Stimulated activated memory B cell treated with anti-CD40 and anti-IgM and Interleukin-4, amounts not matched to agents 10 μg/mL and 1 μg/mL and 100 μg/mL, for 72 hours (primary cell): ENCODE measurements at regions not wholly inside any gene's neighbourhood (a gene's known extent, or its start where the extent isn't known, plus 50 kb on each side); places are given as distances from the start of the nearest gene placed in this dataset.

Experiments used
- ATAC-seq: fragments of 150-1000 bp; cut with Tn5 transposase; 2 replicates; pipeline ENCODE4 v1.10.0; 2021
- H3K27ac Mint-ChIP-seq: one replicate; pipeline ENCODE4 v1.8.0; 2022; ENCODE audit warnings: mild to moderate bottlenecking, mixed read lengths
- H3K27me3 Mint-ChIP-seq: one replicate; pipeline ENCODE4 v1.8.0; 2022; ENCODE audit warnings: mixed read lengths
- H3K36me3 Mint-ChIP-seq: one replicate; pipeline ENCODE4 v1.8.0; 2022; ENCODE audit warnings: mixed read lengths
- H3K4me1 Mint-ChIP-seq: one replicate; pipeline ENCODE4 v1.8.0; 2022; ENCODE audit warnings: mixed read lengths
- H3K4me3 Mint-ChIP-seq: one replicate; pipeline ENCODE4 v1.8.0; 2022; ENCODE audit warnings: mild to moderate bottlenecking, moderate library complexity, mixed read lengths
- H3K9me3 Mint-ChIP-seq: one replicate; pipeline ENCODE4 v1.8.0; 2022; ENCODE audit warnings: mixed read lengths

- Mint-ChIP-seq H3K27ac (no peak overlapping the region), H3K27me3 (no peaks in the 10 kb centered on the region), H3K4me1 (peaks cover 11% of the 10 kb centered on the region), H3K9me3 (no peaks in the 10 kb centered on the region), H3K36me3 (no peaks in the 10 kb centered on the region), H3K4me3 (no peak overlapping the region)
- ATAC-seq, result no peak
These were observed 270.4 kb upstream of the JARID2 start for GRCh38 chr6:14975471-14975817.

DNA sequence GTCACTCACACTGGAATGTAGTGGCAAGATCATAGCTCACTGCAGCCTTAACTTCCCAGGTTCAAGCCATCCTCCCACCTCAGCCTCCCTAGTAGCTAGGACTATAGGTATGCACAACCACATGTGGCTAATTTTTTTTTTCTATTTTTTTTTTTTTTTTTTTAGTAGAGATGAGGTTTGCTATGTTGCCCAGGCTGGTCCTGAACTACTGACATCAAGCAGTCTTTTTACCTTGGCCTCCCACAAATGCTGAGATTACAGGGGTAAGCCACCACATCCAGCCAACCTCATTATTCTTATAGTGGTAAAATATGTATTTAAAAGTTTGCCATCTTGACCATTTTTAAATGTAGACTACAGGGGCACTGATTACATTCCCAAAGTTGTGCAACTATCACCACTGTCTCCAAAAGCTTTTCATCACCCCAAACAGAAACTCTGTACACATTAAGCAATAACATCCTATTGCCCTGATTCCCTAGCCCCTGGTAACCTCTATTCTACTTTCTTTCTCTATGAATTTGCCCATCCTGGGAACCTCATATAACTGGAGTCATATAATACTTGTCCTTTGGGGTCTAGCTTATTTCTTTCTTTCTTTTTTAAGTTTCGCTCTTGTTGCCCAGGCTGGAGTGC is 268.0 kb upstream of the JARID2 start:
- H3K4me1 Mint-ChIP-seq, result peaks cover 11% of the 10 kb centered on the region
- no peaks in the 10 kb centered on the region for H3K9me3 Mint-ChIP-seq
- no peak overlapping the region for H3K4me3 Mint-ChIP-seq
- H3K27ac Mint-ChIP-seq, result no peak overlapping the region
- ATAC-seq, result no peak
- peaks cover 8% of the 10 kb centered on the region for H3K27me3 Mint-ChIP-seq
- H3K36me3 Mint-ChIP-seq, result no peaks in the 10 kb centered on the region

GRCh38 chr6:14981960-14982359 is 263.9 kb upstream of the JARID2 start:
- peaks cover 8% of the 10 kb centered on the region for H3K27me3 Mint-ChIP-seq
- no peaks in the 10 kb centered on the region for H3K36me3 Mint-ChIP-seq
- peak; percentile 51 for ATAC-seq
- no peaks in the 10 kb centered on the region for H3K4me1 Mint-ChIP-seq
- no peaks in the 10 kb centered on the region for H3K9me3 Mint-ChIP-seq
- H3K27ac Mint-ChIP-seq, result no peak overlapping the region
- no peak overlapping the region for H3K4me3 Mint-ChIP-seq

GRCh38 chr6:14983599-14984518 is 262.0 kb upstream of the JARID2 start:
- no peaks in the 10 kb centered on the region for H3K9me3 Mint-ChIP-seq
- no peaks in the 10 kb centered on the region for H3K36me3 Mint-ChIP-seq
- no peak for ATAC-seq
- peaks cover 8% of the 10 kb centered on the region for H3K27me3 Mint-ChIP-seq
- H3K4me1 Mint-ChIP-seq, result no peaks in the 10 kb centered on the region
- no peak overlapping the region for H3K4me3 Mint-ChIP-seq
- H3K27ac Mint-ChIP-seq, result no peak overlapping the region

GRCh38 chr6:14984519-14984853 is 261.4 kb upstream of the JARID2 start:
- no peak for ATAC-seq
- H3K36me3 Mint-ChIP-seq, result no peaks in the 10 kb centered on the region
- no peak overlapping the region for H3K4me3 Mint-ChIP-seq
- no peak overlapping the region for H3K27ac Mint-ChIP-seq
- H3K4me1 Mint-ChIP-seq, result no peaks in the 10 kb centered on the region
- H3K27me3 Mint-ChIP-seq, result peaks cover 8% of the 10 kb centered on the region
- H3K9me3 Mint-ChIP-seq, result no peaks in the 10 kb centered on the region

DNA sequence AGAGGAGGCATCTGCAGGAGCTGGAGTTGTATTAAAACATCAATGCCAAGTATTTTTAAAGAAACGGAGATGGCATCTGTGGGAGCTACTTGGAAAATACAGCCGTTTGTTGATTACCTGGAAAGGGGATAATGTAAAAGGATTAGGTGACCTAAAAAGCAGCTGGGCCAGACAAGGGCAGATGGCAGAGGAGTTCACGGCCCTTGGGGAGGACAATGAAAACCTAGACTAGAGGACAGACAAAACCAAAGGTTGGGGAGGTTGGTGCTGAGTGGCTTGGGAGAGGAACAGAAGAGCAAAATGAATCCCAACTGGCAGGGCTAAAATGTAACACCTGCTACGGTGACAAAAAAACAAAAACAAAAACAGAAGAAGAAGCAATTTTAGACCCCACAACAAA is 260.5 kb upstream of the JARID2 start:
- H3K36me3 Mint-ChIP-seq, result no peaks in the 10 kb centered on the region
- ATAC-seq, result no peak
- H3K4me1 Mint-ChIP-seq, result no peaks in the 10 kb centered on the region

GRCh38 chr6:14986370-14986769 is 259.5 kb upstream of the JARID2 start:
- Mint-ChIP-seq H3K27me3 (peaks cover 4% of the 10 kb centered on the region), H3K4me3 (no peak overlapping the region), H3K4me1 (no peaks in the 10 kb centered on the region), H3K9me3 (no peaks in the 10 kb centered on the region), H3K27ac (no peak overlapping the region), H3K36me3 (no peaks in the 10 kb centered on the region)
- ATAC-seq, result no peak

More for the DNA sequence above, 260.5 kb upstream of the JARID2 start:
- Mint-ChIP-seq H3K27ac (no peak overlapping the region), H3K4me3 (no peak overlapping the region), H3K9me3 (no peaks in the 10 kb centered on the region), H3K27me3 (peaks cover 8% of the 10 kb centered on the region)

DNA sequence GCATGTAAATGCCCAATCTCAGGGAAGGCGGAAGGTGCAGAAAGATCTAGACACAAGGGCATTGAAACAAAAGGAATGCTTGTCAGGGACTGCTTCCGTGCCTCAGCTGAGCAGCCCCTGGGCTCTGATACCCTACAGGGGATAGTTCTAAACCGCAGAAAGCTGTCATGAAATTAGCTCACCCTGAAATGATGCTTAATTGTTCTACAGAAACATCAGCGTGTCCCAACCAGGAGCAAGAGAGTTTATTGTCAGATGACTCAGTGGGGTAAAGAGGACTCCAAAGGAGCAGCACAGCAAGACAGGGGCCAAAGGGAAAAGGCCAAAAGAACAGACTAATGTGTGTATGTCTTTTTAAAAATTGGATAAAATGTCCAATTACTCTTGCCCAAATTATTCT is 258.4 kb upstream of the JARID2 start:
- H3K27me3 Mint-ChIP-seq, result no peaks in the 10 kb centered on the region
- H3K27ac Mint-ChIP-seq, result no peak overlapping the region
- no peaks in the 10 kb centered on the region for H3K9me3 Mint-ChIP-seq
- no peaks in the 10 kb centered on the region for H3K4me1 Mint-ChIP-seq
- ATAC-seq, result no peak
- no peak overlapping the region for H3K4me3 Mint-ChIP-seq
- no peaks in the 10 kb centered on the region for H3K36me3 Mint-ChIP-seq

GRCh38 chr6:14992382-14992781 is 253.5 kb upstream of the JARID2 start:
- no peak for ATAC-seq
- H3K4me1 Mint-ChIP-seq, result no peaks in the 10 kb centered on the region
- H3K4me3 Mint-ChIP-seq, result no peak overlapping the region
- H3K27me3 Mint-ChIP-seq, result no peaks in the 10 kb centered on the region
- H3K36me3 Mint-ChIP-seq, result no peaks in the 10 kb centered on the region
- H3K27ac Mint-ChIP-seq, result no peak overlapping the region
- no peaks in the 10 kb centered on the region for H3K9me3 Mint-ChIP-seq

DNA sequence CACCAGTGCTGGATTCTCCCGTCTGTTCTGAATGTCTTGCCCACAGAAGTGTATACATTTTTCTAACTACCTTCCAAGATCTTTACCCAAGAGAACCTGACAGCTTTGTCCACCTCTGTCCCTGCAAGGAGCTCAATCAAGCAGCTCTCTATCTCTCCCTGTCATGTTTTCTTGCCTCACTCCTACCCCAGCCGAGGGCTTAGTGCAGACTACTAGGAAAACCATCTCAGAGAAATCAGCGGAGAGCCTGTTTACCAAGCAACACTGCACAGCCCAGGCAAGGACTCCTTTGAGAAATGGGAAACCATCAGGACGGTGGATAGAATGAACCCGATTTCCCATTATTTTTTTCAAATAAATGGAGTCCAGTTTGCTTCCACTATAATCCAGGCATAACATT is 250.7 kb upstream of the JARID2 start:
- no peak overlapping the region for H3K4me3 Mint-ChIP-seq
- H3K27me3 Mint-ChIP-seq, result no peaks in the 10 kb centered on the region
- no peaks in the 10 kb centered on the region for H3K4me1 Mint-ChIP-seq
- no peaks in the 10 kb centered on the region for H3K9me3 Mint-ChIP-seq
- ATAC-seq, result no peak
- H3K36me3 Mint-ChIP-seq, result no peaks in the 10 kb centered on the region
- no peak overlapping the region for H3K27ac Mint-ChIP-seq

GRCh38 chr6:14995966-14996602 is 249.8 kb upstream of the JARID2 start:
- H3K4me3 Mint-ChIP-seq, result no peak overlapping the region
- no peaks in the 10 kb centered on the region for H3K9me3 Mint-ChIP-seq
- no peak for ATAC-seq
- no peak overlapping the region for H3K27ac Mint-ChIP-seq
- H3K4me1 Mint-ChIP-seq, result no peaks in the 10 kb centered on the region
- H3K27me3 Mint-ChIP-seq, result no peaks in the 10 kb centered on the region
- H3K36me3 Mint-ChIP-seq, result no peaks in the 10 kb centered on the region

DNA sequence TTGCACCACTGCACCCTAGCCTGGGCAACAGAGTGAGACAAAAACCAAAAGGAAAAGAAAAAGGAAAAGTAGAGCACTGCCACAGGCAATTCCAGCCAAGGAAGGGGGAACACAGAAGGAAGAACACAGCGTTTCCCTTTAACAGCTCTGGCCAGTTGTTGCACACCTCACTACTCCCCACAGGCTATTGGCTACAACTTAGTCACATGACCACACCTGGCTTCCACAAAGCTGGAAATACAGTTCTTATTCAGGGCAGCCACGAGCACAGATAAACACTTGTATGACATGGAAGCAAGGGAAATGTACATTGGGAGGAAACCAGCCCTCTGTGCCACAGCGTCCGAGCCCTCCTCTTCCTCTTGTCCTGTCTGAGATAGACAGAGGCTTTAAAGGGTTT is 249.0 kb upstream of the JARID2 start:
- Mint-ChIP-seq H3K27me3 (no peaks in the 10 kb centered on the region), H3K9me3 (no peaks in the 10 kb centered on the region), H3K4me3 (no peak overlapping the region), H3K4me1 (no peaks in the 10 kb centered on the region), H3K36me3 (no peaks in the 10 kb centered on the region), H3K27ac (no peak overlapping the region)
- no peak for ATAC-seq

DNA sequence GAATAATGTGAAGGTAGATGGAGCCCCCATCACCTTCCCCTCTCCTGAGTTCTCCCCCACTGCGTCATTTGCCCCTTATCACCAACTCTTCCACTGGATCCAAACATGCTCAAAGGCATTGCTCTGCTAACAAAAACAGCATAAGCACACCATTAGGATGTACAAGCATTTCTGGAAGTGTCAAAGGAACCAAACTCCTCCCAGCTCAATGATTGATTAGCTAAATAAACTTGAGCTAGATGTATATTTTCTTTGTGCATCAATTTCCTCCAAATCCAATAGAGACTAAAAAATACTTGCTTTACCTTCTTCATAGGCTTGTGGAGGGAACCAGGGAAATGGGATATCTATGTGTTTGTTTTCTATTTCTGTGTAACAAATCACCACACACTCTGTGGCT is 248.4 kb upstream of the JARID2 start:
- Mint-ChIP-seq H3K36me3 (no peaks in the 10 kb centered on the region), H3K9me3 (no peaks in the 10 kb centered on the region), H3K4me1 (no peaks in the 10 kb centered on the region), H3K27ac (no peak overlapping the region), H3K27me3 (no peaks in the 10 kb centered on the region), H3K4me3 (no peak overlapping the region)
- no peak for ATAC-seq

DNA sequence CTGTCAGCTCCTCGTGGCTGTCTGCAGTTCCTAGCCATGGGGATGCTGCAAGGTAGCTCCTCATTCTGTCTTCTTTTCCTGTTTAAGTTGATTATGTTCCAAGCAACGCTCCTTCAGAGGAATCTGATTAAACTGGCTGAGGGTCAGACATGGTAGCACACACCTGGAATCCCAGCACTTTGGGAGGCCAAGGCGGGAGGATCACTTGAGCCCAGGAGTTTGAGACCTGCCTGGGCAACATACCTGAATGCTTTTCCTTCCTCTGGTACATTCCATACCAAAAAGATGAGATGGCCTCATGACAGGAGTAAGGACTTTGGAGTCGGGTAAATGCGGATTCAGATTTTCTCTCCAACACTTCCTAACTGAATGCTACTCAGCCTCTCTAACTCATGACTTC is 246.8 kb upstream of the JARID2 start:
- no peaks in the 10 kb centered on the region for H3K27me3 Mint-ChIP-seq
- no peaks in the 10 kb centered on the region for H3K36me3 Mint-ChIP-seq
- no peaks in the 10 kb centered on the region for H3K9me3 Mint-ChIP-seq
- H3K27ac Mint-ChIP-seq, result no peak overlapping the region
- ATAC-seq, result no peak
- H3K4me3 Mint-ChIP-seq, result no peak overlapping the region
- H3K4me1 Mint-ChIP-seq, result no peaks in the 10 kb centered on the region

- Mint-ChIP-seq H3K36me3 (no peaks in the 10 kb centered on the region), H3K27ac (no peak overlapping the region), H3K4me1 (no peaks in the 10 kb centered on the region), H3K4me3 (no peak overlapping the region), H3K9me3 (no peaks in the 10 kb centered on the region), H3K27me3 (no peaks in the 10 kb centered on the region)
- ATAC-seq, result no peak
These were observed 244.5 kb upstream of the JARID2 start for GRCh38 chr6:15001326-15001910.
